SK-N-SH (cell line): ENCODE measurements at regions not wholly inside any gene's neighbourhood (a gene's known extent, or its start where the extent isn't known, plus 50 kb on each side); places are given as distances from the start of the nearest gene placed in this dataset.

ENCODE experiments used
- CTCF ChIA-PET: fragments of 300-600, 350-600 bp; formaldehyde crosslinking; extraction: SDS; loops from one replicate; lab custom pipeline; 2021; lab: Yijun Ruan, JAX
- POLR2A ChIA-PET: fragments of 350-600 bp; sonication (Branson Sonifier 250); formaldehyde crosslinking; extraction: SDS; loops from one replicate; lab custom pipeline; 2020; ENCODE audit warnings: antibody characterized with exemption, inconsistent platforms; lab: Yijun Ruan, JAX
- DNase-seq: peaks from one replicate; pipeline ENCODE4 v3.0.0; 2012
- H2AFZ ChIP-seq: fragments of 200-600 bp; sonication (generic); 2 replicates; pipeline ENCODE4 v1.8.1; 2016; ENCODE audit warnings: antibody characterized with exemption, mild to moderate bottlenecking, low read depth
- H3F3A ChIP-seq: fragments of 200-600 bp; sonication (generic); replicated peaks from 2 replicates; pipeline ENCODE3; 2016; ENCODE audit warnings: antibody characterized with exemption, mild to moderate bottlenecking; ENCODE audit not compliant: insufficient read depth
- H3K27ac ChIP-seq, 2 experiments: fragments of 200-500 bp in 1 of 2; fragments of 200-600 bp in 1 of 2; sonication (Bioruptor generic) in 1 of 2; sonication (generic), shearing (Covaris generic) in 1 of 2; 2 replicates each; pipeline versions ENCODE4 v1.5.1 to v1.6.1; 2014 to 2016; ENCODE audit warnings: low read depth in 2 of 2, inconsistent platforms in 1 of 2, low read length in 1 of 2, mild to moderate bottlenecking in 1 of 2, mixed read lengths in 1 of 2
- H3K27me3 ChIP-seq: fragments of 200-600 bp; sonication (generic), shearing (Covaris generic); 2 replicates; pipeline ENCODE4 v1.6.1; 2016; ENCODE audit warnings: mixed run types; ENCODE audit not compliant: insufficient read depth
- H3K36me3 ChIP-seq, 2 experiments: fragments of 200-500 bp in 1 of 2; fragments of 200-600 bp in 1 of 2; sonication (Bioruptor generic) in 1 of 2; sonication (generic) in 1 of 2; replicated peaks in 1 of 2; 2 replicates each; pipeline versions ENCODE3 to v1.5.1; 2014 to 2016; ENCODE audit warnings: low read length in 1 of 2, mild to moderate bottlenecking in 1 of 2; ENCODE audit not compliant: insufficient read depth in 2 of 2, control insufficient read depth in 1 of 2
- H3K4me1 ChIP-seq, 2 experiments: fragments of 200-500 bp in 1 of 2; fragments of 200-600 bp in 1 of 2; sonication (Bioruptor generic) in 1 of 2; sonication (generic), shearing (Covaris generic) in 1 of 2; 2 replicates each; pipeline versions ENCODE4 v1.5.1 to v1.6.1; 2014 to 2016; ENCODE audit warnings: low read depth in 1 of 2, low read length in 1 of 2, mixed run types in 1 of 2; ENCODE audit not compliant: insufficient read depth in 2 of 2, control insufficient read depth in 1 of 2
- H3K4me2 ChIP-seq: fragments of 200-600 bp; sonication (generic), shearing (Covaris generic); 2 replicates; pipeline ENCODE4 v1.6.1; 2017; ENCODE audit warnings: mixed run types
- H3K4me3 ChIP-seq, 2 experiments: fragments of 200-500 bp in 1 of 2; fragments of 200-600 bp in 1 of 2; sonication (Bioruptor generic) in 1 of 2; sonication (generic), shearing (Covaris generic) in 1 of 2; 2 replicates each; pipeline versions ENCODE4 v1.5.1 to v1.8.1; 2014 to 2016; ENCODE audit warnings: low read depth in 2 of 2, inconsistent platforms in 1 of 2, low read length in 1 of 2, mild to moderate bottlenecking in 1 of 2, mixed read lengths in 1 of 2, moderate library complexity in 1 of 2
- H3K79me2 ChIP-seq: fragments of 200-600 bp; sonication (generic); 2 replicates; pipeline ENCODE4 v1.8.1; 2017; ENCODE audit warnings: mild to moderate bottlenecking; ENCODE audit not compliant: insufficient read depth
- H3K9ac ChIP-seq: fragments of 200-600 bp; sonication (generic); 2 replicates; pipeline ENCODE4 v1.6.1; 2017; ENCODE audit warnings: mixed run types
- H3K9me2 ChIP-seq: fragments of 200-600 bp; sonication (generic); 2 replicates; pipeline ENCODE4 v1.6.1; 2017; ENCODE audit warnings: mixed run types
- H3K9me3 ChIP-seq: fragments of 200-600 bp; sonication (generic); 2 replicates; pipeline ENCODE4 v1.6.1; 2017; ENCODE audit warnings: mixed run types, mild to moderate bottlenecking, moderate library complexity
- H4K20me1 ChIP-seq: fragments of 200-600 bp; sonication (generic); 2 replicates; pipeline ENCODE4 v1.6.1; 2017; ENCODE audit warnings: mild to moderate bottlenecking, mixed run types; ENCODE audit not compliant: insufficient read depth
- EP300 ChIP-seq, 2 experiments: IDR thresholded peaks; 2 replicates each; pipeline versions ENCODE4 v1.4.0 to v1.6.1; 2012; ENCODE audit warnings: borderline replicate concordance in 1 of 2, low read depth in 1 of 2, low read length in 1 of 2
- EZH2phosphoT487 ChIP-seq: fragments of 200-600 bp; sonication (generic); IDR thresholded peaks from 2 replicates; pipeline ENCODE4 v1.6.1; 2017; ENCODE audit warnings: low read depth, mixed run types, mild to moderate bottlenecking, antibody characterized with exemption, moderate library complexity, borderline replicate concordance
- FOSL2 ChIP-seq: IDR thresholded peaks from 2 replicates; pipeline ENCODE4 v1.4.0; 2012; ENCODE audit warnings: low read depth, mild to moderate bottlenecking, moderate library complexity, borderline replicate concordance
- FOXM1 ChIP-seq: IDR thresholded peaks from 2 replicates; pipeline ENCODE4 v1.4.0; 2012; ENCODE audit warnings: low read depth, mild to moderate bottlenecking
- MEF2A ChIP-seq: IDR thresholded peaks from 2 replicates; pipeline ENCODE4 v1.4.0; 2012; ENCODE audit warnings: low read depth, borderline replicate concordance
- NFIC ChIP-seq: IDR thresholded peaks from 2 replicates; pipeline ENCODE4 v1.4.0; 2012; ENCODE audit warnings: borderline replicate concordance
- NRF1 ChIP-seq: IDR thresholded peaks from 2 replicates; pipeline ENCODE4 v1.6.1; 2012; ENCODE audit warnings: low read depth, mild to moderate bottlenecking, low read length
- RFX5 ChIP-seq: IDR thresholded peaks from 2 replicates; pipeline ENCODE4 v1.6.1; 2012; ENCODE audit warnings: mild to moderate bottlenecking, improper control_type of control experiment, low read length
- RXRA ChIP-seq: IDR thresholded peaks from 2 replicates; pipeline ENCODE4 v1.4.0; 2012; ENCODE audit warnings: low read depth, mild to moderate bottlenecking, borderline replicate concordance
- SMC3 ChIP-seq: IDR thresholded peaks from 2 replicates; pipeline ENCODE4 v1.6.1; 2012; ENCODE audit warnings: low read depth, low read length, improper control_type of control experiment
- TCF12 ChIP-seq: IDR thresholded peaks from 2 replicates; pipeline ENCODE4 v1.4.0; 2012
- YY1 ChIP-seq: IDR thresholded peaks from 2 replicates; pipeline ENCODE4 v1.4.0; 2012; ENCODE audit warnings: low read depth, mild to moderate bottlenecking
- WGBS: methylation state at CpG from one replicate; pipeline ENCODE4 v1.1.6; 2017; ENCODE audit warnings: low lambda C conversion rate; 5-methylcytosine and 5-hydroxymethylcytosine counted together
- TF ChIP-seq, protein P1 (sequence below): IDR thresholded peaks from 2 replicates; pipeline ENCODE4 v1.4.0; 2012; ENCODE audit warnings: low read depth
- TF ChIP-seq, protein P2 (sequence below): fragments of 150-350 bp; IDR thresholded peaks from 2 replicates; pipeline ENCODE4 v1.6.1; 2017; ENCODE audit warnings: antibody characterized with exemption, low read length, low read depth, borderline replicate concordance
- TF ChIP-seq, protein P3 (sequence below): IDR thresholded peaks from 2 replicates; pipeline ENCODE4 v1.6.1; 2012; ENCODE audit warnings: mild to moderate bottlenecking, low read depth, low read length, moderate library complexity
- TF ChIP-seq, protein P4 (sequence below): fragments of 150-350 bp; IDR thresholded peaks from 2 replicates; pipeline ENCODE4 v1.6.1; 2016; ENCODE audit warnings: mild to moderate bottlenecking, low read depth, low read length
- TF ChIP-seq, protein P5 (sequence below): fragments of 200-600 bp; sonication (generic); IDR thresholded peaks from 2 replicates; pipeline ENCODE4 v1.6.1; 2017; ENCODE audit warnings: antibody characterized with exemption, mild to moderate bottlenecking, moderate library complexity

DNA sequence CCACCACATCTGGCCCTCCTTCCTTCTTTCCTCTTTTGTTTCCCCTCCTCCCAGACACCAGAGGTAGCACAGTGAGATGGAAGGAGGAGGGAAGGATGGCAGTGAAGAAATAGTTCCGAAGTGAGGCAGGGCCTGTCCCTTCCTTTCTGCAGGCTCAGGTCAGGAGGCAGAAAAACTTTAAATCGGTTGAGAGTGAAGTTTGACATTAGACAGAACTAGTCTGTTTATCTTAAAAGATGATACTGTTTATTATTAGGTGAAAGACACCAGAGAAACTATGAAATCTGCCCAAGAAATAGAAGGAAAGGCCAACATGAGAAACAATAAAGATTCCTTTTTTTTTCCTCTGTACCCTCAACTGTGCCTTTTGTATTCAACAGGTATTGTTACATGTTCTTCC is 670.3 kb downstream of the UTRN start:
- Histone ChIP-seq H2AFZ (no peak overlapping the region), H3K36me3 (no peaks in the 10 kb centered on the region), H3K79me2 (no peaks in the 10 kb centered on the region), H4K20me1 (no peaks in the 10 kb centered on the region), H3K4me2 (no peak overlapping the region), H3K9me2 (no peaks in the 10 kb centered on the region), H3K9ac (no peak overlapping the region), H3K27me3 (no peaks in the 10 kb centered on the region), H3K4me1 (peaks cover 0 to 20% of the 10 kb centered on the region in 2 experiments; a peak in 1 of 4 replicates), H3K4me3 (no peak overlapping the region), H3K9me3 (no peaks in the 10 kb centered on the region), H3F3A (peaks cover 16% of the 10 kb centered on the region), H3K27ac (no peak overlapping the region; a peak in 1 of 4 replicates)
- no peak for DNase-seq
- CTCF ChIA-PET, result no interaction called here
- POLR2A ChIA-PET, result no interaction called here
- 34% methylated on average over 2 of the region's 2 CpGs for WGBS
- TF ChIP-seq, protein P1, sequence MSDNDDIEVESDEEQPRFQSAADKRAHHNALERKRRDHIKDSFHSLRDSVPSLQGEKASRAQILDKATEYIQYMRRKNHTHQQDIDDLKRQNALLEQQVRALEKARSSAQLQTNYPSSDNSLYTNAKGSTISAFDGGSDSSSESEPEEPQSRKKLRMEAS, result no peak
- TF ChIP-seq YY1, result no peak
- TF ChIP-seq SMC3, result no peak
- TF ChIP-seq, protein P2, sequence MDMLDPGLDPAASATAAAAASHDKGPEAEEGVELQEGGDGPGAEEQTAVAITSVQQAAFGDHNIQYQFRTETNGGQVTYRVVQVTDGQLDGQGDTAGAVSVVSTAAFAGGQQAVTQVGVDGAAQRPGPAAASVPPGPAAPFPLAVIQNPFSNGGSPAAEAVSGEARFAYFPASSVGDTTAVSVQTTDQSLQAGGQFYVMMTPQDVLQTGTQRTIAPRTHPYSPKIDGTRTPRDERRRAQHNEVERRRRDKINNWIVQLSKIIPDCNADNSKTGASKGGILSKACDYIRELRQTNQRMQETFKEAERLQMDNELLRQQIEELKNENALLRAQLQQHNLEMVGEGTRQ, result no peak
- TF ChIP-seq, protein P3, sequence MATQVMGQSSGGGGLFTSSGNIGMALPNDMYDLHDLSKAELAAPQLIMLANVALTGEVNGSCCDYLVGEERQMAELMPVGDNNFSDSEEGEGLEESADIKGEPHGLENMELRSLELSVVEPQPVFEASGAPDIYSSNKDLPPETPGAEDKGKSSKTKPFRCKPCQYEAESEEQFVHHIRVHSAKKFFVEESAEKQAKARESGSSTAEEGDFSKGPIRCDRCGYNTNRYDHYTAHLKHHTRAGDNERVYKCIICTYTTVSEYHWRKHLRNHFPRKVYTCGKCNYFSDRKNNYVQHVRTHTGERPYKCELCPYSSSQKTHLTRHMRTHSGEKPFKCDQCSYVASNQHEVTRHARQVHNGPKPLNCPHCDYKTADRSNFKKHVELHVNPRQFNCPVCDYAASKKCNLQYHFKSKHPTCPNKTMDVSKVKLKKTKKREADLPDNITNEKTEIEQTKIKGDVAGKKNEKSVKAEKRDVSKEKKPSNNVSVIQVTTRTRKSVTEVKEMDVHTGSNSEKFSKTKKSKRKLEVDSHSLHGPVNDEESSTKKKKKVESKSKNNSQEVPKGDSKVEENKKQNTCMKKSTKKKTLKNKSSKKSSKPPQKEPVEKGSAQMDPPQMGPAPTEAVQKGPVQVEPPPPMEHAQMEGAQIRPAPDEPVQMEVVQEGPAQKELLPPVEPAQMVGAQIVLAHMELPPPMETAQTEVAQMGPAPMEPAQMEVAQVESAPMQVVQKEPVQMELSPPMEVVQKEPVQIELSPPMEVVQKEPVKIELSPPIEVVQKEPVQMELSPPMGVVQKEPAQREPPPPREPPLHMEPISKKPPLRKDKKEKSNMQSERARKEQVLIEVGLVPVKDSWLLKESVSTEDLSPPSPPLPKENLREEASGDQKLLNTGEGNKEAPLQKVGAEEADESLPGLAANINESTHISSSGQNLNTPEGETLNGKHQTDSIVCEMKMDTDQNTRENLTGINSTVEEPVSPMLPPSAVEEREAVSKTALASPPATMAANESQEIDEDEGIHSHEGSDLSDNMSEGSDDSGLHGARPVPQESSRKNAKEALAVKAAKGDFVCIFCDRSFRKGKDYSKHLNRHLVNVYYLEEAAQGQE, result no peak
- TF ChIP-seq NRF1, result no peak
- no peak for TF ChIP-seq RFX5
- TF ChIP-seq FOSL2, result no peak
- TF ChIP-seq RXRA, result no peak
- TF ChIP-seq, protein P4, sequence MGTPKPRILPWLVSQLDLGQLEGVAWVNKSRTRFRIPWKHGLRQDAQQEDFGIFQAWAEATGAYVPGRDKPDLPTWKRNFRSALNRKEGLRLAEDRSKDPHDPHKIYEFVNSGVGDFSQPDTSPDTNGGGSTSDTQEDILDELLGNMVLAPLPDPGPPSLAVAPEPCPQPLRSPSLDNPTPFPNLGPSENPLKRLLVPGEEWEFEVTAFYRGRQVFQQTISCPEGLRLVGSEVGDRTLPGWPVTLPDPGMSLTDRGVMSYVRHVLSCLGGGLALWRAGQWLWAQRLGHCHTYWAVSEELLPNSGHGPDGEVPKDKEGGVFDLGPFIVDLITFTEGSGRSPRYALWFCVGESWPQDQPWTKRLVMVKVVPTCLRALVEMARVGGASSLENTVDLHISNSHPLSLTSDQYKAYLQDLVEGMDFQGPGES, result no peak
- TF ChIP-seq FOXM1, result no peak
- no peak for TF ChIP-seq EZH2phosphoT487
- TF ChIP-seq, protein P5, sequence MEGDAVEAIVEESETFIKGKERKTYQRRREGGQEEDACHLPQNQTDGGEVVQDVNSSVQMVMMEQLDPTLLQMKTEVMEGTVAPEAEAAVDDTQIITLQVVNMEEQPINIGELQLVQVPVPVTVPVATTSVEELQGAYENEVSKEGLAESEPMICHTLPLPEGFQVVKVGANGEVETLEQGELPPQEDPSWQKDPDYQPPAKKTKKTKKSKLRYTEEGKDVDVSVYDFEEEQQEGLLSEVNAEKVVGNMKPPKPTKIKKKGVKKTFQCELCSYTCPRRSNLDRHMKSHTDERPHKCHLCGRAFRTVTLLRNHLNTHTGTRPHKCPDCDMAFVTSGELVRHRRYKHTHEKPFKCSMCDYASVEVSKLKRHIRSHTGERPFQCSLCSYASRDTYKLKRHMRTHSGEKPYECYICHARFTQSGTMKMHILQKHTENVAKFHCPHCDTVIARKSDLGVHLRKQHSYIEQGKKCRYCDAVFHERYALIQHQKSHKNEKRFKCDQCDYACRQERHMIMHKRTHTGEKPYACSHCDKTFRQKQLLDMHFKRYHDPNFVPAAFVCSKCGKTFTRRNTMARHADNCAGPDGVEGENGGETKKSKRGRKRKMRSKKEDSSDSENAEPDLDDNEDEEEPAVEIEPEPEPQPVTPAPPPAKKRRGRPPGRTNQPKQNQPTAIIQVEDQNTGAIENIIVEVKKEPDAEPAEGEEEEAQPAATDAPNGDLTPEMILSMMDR, result no peak
- TF ChIP-seq MEF2A, result no peak
- TF ChIP-seq EP300 (IDR thresholded peaks at IDR 0.05; ENCODE audit: borderline replicate concordance in 1 of 2, low read depth in 1 of 2, low read length in 1 of 2), result no peak
- TF ChIP-seq TCF12, result no peak
- no peak for TF ChIP-seq NFIC
